Muscle of back (tissue), 3 donors: ENCODE measurements at regions not wholly inside any gene's neighbourhood (a gene's known extent, or its start where the extent isn't known, plus 50 kb on each side); places are given as distances from the start of the nearest gene placed in this dataset.

Source experiments
- DNase-seq, 3 donors: peaks; one replicate each; pipeline versions ENCODE4 v3.0.0 to v3.0.0-alpha.2; 2013

DNA sequence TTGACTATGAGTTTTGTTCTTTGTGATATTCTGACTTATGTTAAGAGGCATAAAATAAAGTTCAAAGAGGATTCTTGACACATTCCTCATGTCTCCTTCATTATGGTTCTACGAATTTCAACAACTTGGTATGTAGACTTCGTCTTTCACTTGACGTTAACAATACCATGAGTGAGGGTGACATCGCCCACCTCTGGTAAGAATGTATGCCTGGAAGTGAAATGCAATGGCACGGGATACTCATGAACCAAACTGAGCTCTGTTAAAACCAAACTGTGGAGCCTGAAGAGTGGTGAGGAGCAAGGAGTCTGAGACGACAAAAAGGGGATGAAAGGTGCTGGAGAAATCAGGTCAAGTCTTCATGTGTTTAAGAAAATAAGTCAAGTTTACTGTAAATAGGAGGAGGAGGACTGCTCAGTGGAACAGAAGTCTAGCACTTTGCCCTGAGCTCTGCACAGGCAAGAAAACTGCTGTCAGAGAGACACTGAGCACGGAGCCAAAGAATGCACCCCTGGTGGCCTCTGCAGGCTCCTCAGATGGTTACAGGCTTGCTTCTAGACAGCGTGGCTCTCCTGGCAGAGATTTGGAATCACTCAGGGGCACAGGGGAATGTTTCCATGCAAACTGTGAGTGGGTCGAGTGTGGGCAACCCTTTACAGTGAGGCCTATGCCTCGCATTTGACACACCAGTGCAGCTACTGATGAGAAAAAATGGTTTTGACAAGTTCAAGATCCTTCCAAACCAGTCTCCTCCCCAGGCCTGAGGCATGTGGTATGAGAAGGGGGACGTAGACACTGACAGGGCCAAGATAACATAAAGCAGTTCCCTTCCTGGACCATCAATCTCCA, 470.1 kb downstream of the IRX1 start:
- DNase-seq: no peak

DNA sequence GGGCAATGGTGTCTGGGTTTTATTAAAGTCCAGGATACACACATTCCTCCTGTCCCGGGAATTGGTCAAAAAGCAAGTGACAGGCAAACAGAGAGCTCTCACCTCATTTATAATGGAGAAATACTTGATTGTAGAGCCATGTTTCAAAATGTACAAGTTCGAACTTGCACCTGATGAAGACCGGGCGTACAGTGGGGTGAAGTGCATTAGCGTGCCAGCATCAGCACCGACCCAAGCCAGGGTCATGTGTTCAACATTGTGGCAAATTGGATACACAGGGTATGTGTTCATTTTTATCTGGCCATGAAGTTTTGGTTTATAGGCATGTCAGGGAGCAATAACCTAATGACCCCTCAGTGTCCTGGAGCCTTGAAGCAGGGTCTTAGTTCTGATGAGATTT, 472.5 kb downstream of the IRX1 start:
- no peak for DNase-seq

DNA sequence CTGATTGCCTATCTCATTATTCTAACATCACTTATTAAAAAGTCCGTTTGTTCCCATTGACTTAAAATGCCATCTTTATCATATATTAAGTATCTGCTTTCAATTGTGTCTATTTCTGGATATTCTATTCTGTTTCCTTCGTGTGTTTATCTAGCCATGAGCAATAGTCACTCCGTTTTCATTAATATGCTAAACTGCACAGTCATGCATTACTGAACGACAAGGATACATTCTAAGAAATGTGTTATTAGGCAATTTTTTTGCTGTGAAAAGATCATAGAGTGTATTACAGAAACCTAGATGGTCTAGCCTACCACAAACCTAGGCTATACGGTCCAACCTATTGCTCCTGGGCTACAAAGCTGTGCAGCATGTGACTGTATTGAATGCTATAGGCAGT, 482.9 kb downstream of the IRX1 start:
- no peak for DNase-seq

DNA sequence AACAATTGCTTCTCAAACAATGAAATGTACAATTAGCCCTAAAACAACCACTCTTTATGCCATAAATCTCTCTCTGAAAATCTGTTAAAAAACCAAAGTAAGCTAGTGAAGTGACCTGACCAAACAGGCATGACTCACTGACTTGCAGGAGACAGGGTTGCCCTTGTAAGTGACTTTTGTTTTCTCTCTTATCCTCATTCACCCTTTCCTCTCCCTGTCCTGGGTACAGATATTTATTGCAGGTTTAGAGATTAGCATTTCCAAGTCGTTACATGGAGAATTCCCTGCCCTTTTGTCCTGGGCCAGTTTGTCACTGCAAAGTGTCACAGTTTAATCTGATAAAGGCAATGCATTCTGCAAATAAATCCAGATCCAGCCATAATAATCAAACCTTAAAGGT, 484.2 kb downstream of the IRX1 start:
- DNase-seq: no peak

DNA sequence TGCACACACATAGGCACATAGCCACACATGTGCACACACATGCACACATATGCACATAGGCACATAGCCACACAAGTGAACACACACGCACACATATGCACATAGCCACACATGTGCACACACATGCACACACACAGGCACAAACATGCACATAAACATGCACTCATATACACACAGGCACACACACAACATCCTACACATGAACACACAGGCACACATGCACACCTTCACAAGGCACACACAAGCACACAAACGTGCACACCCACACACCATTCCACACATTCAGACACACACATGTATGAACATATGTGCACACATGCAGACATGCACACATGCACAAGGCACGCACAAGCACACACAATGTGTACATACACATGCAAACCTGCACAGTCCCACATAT, 484.7 kb downstream of the IRX1 start:
- no peak for DNase-seq

DNA sequence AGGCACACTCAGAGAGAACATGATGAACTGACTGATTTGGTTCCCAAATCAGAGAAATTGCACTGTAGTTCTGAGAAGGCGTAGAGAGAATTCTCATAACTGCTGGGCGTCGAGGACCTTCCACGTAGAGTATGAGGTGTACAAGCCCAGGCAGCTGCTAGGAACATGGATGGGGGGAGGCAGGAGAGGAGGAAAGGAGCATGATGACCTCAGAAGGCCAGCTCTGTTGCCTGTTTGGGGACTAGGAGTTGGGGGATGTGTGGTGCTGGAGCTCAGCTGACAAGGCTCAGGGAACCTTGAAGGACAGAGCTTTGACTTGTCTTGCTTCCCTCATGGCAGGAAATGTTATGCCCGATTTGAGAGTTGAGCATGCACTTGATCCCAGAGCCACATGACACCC, 485.4 kb downstream of the IRX1 start:
- no peak for DNase-seq

DNA sequence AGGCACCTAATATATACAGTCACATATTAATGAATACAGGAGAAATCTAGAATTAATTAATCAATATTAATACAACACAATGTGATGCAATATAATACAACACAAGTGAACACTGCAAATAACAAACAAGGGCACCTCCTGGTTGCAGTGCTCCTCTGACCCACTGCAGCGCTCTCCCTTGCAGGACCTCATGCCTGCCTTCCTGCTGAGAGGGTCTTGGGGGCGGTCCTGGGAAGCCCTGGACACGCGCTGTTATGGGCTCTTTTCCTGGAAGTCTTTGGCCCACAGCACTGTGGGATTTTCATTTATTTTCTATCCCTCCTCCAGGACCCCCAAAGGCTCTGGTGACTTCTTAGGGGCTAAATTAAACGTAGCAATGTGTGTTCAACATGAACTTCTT, 485.8 kb downstream of the IRX1 start:
- DNase-seq: no peak

DNA sequence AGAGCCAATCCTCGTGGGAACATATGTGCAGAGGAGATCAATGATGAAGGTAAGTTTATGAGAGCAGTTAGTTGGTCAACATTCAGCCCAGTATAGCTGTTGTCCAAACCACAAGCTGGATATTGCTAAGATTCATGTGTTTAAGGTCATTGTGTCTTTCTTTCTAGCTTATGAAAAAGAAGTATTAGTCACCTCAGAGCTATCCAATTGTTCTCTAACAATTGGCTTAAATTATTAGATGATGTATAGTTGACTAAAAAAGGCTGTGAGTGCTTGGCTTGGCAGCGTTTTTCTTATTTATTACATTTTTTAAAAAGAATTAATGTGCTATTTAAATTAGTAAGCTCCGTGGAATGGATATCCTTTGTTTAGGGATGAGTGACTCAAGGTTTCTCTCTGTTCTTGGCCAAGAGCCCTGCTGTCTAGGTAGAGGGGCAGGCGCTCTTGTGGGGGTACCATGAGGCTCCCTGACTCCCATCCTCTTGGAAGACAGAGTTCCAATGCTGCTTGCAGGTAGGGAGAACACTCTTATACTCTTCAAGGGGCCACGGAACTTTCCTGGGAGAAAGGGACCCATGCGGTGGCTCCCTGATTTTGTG, 487.4 kb downstream of the IRX1 start:
- peak in 1 of 3 donors; percentile 45 for DNase-seq

DNA sequence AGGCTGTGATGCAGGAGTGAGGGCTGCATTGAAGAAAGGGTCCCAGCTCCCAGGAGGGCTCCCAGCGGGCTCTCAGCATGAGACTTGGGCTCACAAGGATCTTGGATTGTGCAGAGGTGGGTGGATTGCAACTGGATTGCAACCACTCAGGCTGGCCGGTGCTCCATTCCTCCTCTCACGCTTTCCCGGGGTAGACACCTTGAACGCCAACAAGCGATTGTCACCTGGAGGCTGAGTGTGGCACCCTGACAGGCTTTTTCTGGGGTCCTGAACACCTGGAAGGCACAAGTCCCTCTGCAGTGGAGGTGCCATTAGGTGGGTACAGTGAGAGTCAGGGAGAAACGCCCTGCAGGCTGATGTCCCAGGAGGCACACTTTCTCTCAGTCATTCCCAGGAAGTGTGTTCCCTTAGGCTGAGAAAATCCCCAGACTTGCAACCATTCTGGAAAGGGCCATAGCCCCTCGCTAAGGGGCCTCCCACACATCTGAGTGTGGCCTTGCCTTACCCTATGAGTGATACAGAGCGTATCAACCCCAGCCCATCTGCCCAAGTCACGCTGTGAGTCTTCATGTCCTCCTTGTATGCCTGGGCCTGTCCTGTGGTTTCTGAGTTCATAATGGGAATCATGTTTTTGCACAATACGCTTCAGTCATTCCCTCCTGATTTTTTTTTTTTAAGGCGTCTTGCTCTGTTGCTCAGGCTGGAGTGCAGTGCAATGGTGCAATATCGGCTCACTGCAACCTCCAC, 488.1 kb downstream of the IRX1 start:
- DNase-seq: no peak

DNA sequence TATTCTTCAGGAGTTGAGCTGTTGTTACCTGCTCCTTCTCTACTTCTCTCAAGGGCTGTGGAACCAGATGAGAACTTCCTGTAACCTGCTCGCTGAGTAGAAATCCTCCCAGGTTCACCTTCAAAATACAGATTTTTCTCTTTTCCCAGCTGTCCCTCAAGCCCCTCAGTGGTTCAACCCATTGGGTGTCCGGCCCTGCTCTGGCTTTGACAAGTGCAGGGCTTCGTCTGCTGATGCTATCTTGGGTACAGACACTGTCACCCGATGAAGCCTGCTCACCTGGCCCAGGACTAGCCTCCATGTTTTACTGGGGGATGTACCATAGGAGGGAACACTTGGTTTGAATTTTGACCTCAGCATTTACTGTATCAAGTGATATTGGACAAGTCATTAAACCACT, 490.4 kb downstream of the IRX1 start:
- DNase-seq: no peak

DNA sequence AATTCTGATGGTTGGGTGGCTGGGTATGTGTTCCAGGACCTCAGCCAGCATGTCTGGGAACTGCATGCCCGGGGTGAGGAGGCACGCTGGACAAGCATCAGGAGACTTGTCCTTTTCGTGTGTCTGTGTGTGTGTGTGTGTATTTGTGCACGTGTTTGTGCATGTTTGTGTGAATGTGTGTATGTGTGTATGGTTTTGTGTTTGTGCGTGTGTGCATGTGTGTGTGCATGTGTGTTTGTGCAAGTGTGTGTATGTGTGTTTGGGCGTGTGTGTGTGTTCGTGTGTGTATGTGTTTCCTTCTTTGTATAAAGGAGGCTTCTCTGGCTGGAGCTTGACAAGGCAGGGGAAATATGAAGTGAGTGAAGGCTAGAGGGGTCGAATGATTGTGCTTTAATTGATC, 491.5 kb downstream of the IRX1 start:
- DNase-seq: no peak

DNA sequence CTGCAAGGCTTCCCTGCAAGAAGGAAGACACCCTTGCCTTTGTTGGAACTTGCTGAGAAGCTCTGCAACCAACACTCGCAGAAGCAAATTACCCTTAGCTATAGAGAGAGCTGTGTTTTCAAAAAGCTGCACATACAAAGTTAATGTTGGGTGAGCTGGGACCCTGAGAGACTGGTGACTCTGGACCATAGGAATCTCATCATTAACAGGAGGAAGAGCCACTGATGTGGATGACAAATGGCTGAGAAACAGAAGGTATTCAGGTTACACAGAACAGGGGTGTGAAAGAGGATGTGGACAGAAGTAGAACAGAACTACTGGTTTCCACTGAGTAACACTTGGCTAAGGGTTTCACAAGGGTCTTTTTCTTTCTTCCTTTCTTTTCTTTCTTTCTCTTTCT, 493.5 kb downstream of the IRX1 start:
- DNase-seq: peak in 1 of 3 donors; percentile 32

DNA sequence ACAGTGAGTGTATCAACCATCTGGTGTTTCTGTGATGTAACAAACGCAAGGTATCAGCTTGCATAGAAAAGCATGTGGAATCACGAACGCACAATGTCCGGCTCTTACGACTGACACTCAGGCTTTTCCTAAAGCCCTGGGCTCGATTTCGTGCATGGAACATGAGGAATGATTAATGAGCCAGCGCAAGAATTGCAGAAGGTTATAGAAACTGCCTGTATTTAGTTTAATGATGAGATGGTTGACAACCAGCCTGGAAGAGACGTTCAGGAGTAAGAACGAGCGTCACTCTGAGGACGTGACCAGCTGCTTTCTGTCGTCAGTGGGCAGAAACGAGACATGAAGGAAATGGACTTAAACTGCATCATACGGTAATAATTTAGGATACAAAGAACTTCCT, 497.6 kb downstream of the IRX1 start:
- no peak for DNase-seq

DNA sequence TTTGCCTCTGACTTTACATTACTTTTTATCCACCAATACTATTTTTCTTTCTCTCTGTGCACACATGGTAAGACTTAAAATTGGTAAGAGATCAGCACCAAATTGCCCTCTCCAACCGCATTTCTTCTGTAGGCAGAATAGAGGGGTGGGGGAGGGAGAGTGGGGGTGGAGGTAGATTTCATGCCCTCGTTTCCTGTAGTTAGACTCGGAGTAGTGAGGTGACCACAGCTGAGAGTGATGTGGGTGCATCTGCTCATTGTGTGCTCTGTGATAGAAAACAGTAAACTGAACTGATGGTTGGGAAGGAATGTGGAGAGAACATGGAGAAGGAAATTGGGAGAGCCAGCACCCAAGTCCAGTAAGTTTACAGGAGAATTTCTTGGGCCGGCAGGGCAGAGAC, 498.3 kb downstream of the IRX1 start:
- DNase-seq: no peak

DNA sequence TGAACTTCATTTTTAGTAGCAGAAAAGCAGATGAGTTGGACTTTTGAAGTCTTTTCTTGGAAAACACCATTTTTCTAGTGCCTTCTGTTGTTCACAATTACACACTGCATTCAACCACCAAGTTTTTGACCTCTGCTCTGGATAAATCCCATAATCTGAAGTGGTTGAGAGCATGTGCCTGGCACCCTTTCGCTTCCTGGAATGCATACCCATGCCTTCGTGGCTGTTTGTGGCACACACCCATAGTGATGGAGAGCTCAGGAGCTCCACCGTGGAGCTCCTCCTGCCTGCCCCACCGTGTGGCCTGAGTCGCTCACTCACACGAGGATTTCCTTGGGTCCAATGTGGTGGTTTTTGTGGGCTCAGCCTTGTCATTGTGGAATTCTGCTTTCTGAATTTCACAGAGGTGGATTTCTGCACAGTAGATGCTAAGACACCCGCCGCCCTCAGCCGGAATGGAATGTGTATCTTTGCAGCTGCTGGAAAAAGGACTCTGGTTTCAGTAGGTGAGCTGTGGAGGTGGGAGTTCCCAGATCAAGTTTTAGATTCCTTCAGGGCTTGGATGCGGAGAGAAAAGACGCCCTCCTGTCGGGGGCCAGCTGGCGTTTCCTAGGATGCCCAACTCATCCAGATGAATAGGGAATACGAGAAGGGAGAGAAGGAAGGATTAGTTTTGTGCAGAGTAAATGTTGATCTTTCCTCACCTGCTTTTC, 500.4 kb downstream of the IRX1 start:
- no peak for DNase-seq

DNA sequence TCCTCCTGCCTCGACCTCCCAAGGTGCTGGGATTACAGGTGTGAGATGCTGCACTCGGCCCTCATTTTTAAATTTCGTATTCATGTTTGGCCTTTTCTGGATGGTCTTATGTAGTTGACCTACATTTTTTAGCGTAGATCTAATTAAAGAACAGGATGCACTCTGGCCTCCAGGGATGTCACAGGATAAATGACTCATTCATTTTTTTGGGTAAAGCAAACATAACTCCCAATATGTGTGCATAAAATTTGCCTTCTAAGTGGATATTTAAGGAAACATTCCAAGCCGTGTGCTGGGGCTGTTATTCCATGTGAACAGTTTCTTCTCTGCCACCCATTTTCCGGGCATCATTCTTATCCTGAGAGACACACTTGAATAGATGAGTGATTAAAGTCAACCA, 501.6 kb downstream of the IRX1 start:
- no peak for DNase-seq

DNA sequence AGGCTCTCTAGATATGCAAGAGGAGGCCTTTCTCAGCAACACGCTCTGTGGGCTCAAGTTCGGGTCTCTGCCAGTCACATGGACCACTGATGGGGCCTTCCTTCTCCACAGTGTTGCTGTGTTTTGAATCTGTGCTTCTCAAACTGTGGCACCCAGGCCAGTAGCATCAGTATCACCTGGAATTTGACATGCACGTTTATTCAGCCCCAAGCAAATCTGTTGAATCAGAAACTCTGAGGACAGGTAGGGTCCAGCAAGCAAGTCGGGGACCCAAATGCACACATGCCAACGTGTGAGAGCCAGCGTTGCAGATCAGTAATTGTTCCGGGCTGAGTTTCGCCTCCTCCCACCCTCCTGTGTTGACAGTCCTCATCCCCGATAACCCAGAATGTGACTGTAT, 502.6 kb downstream of the IRX1 start:
- no peak for DNase-seq

DNA sequence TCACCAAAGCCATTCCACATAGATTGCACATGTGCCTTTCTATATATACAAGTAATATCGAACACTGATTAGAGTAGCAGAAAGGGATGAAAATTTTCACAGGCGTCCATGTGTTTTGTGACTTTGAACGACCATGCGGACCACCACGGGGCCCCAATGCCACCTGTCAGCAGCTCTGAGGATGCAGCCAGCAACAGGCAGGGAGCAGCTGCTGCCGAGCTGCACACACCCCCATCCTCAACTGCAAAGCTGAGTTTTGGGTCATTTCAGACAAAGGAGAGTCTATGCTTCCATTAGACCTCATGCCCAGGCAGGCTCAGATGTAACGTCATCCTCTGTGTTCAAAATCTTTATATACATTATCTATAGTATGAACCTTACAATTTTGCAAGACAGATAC, 503.8 kb downstream of the IRX1 start:
- peak in 1 of 3 donors; percentile 10 for DNase-seq

DNA sequence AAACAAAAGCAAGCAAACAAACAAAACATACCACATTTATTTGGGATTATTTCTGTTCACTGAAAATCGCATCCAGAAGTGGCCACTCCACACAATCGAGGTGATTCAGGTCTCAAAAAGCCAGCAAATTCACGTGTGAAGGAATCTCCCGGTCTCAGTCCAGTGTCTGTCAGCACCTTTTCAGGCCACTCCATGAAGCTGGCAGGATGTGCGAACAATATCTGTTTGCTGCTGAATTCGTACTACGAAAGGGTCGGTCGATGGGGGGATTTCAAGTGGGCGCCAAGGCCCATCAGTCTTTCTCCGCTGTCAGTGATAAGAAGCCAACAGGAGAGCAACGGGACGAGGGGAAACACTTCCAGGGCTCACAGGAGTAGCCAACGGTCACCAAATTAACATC, 505.1 kb downstream of the IRX1 start:
- DNase-seq: no peak

DNA sequence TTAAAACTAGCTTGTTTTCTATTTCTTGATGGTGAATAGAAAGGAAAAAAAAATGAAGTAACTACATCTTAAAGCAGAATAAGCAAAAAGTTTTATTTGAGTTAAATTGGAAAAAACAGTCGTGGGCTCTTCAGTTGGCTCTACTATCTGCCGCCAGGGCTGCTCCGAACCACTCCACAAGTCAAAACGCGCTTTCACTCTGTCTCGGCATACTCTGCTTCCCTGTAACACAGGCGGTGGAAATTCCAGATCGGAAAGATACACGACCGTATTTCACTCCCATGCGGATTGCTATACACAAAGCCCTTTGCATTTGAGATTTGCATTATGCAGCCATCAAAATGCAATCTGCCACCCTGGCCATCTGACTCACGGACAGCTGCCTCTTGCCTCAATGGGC, 505.6 kb downstream of the IRX1 start:
- DNase-seq: no peak

DNA sequence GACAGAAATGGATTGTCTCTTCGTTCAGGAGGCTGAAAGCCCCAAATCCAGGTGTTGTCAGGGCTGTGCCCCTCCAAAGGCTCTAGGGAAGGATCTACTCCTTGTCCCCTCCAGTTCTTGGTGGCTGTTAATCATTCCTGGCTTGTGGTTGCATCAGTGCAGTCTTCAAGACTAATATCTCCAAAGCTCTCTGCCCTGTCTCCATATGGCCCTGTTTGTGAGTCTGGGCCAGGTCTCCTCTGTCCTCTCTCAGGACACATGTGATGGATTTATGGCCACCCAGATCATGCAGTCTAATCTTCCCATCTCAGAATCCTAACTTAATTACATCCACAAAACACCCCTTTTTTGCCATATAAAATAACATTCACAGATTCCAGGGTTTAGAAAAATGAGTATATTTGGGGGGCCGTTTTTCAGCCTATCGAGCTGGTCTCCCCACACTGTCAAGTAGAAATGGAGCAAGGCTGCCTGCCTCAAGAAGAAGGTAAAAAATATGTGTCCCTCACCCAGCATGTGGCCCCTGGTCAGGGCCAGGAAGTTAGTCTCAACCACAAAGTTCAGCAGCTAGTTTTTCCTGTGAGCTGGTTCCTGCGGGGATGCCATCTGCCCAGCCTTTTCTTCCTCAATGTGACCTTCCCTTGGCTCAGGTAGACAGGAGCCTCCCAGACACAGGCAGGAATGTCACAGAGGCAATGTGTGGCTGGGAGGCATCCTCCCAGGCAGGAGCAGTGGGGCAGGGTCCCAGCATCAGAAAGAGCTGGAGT, 509.4 kb downstream of the IRX1 start:
- DNase-seq: no peak

DNA sequence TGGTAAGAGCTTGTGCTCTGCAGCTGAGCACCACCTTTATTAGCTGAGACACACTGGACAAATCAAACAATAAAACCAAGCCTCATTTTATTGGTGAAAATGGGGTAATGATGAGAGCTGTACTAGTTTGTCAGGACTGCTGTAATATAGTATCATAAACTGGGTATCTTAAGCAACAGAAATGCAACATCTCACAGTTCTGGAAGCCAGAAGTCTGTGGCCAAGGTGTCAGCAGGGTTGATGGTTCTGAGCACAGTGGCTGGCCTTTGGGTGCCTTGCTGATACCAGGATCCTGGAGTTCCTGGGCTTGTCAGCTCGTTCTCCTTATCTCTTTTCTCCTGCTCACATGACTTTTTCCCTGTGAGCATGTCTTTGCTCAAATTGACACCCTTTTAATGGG, 513.1 kb downstream of the IRX1 start:
- no peak for DNase-seq
